ENCODE measurements at regions not wholly inside any gene's neighbourhood (a gene's known extent, or its start where the extent isn't known, plus 50 kb on each side); places are given as distances from the start of the nearest gene placed in this dataset.

- TF ChIP-seq ZNF462 (CRISPR knock-in tag; IDR thresholded peaks at IDR 0.05) (no peak), JUNB (IDR thresholded peaks at IDR 0.05; ENCODE audit: unreplicated experiment) (no peak), CTCF (conservative IDR thresholded peaks at IDR 0.05; ENCODE audit: low read depth in 2 of 2) (no peak), NANOG (IDR thresholded peaks at IDR 0.05; ENCODE audit: borderline replicate concordance) (no peak), POLR2AphosphoS5 (IDR thresholded peaks at IDR 0.05; ENCODE audit: low read depth) (no peak)
These were observed 92.9 kb upstream of the ARHGEF7 start (continued) for GRCh38 chr13:111022241-111022640.

- Mint-ChIP-seq H3K27ac (no peak overlapping the region), H3K36me3 (ENCODE audit: low read depth) (peaks cover 9% of the 10 kb centered on the region; the same call in 2 of the 3 replicates), H3K9me3 (peaks cover 24% of the 10 kb centered on the region), H3K4me1 (no peaks in the 10 kb centered on the region), H3K27me3 (ENCODE audit: insufficient read depth, low read depth, poor library complexity) (peaks cover 4% of the 10 kb centered on the region), H3K4me3 (no peak overlapping the region)
- Histone ChIP-seq H3K9me2 (ENCODE audit: insufficient read depth) (0 out of 2 replicates have a peak, but pooled peaks cover 3% of the 10 kb centered on the region), H3K27me3 (ENCODE audit: insufficient read depth) (no peaks in the 10 kb centered on the region), H3K4me2 (no peak overlapping the region), H3K79me2 (replicated peaks; ENCODE audit: insufficient read depth) (no peaks in the 10 kb centered on the region), H3K4me1 (ENCODE audit: insufficient read depth) (no peaks in the 10 kb centered on the region), H4K20me1 (replicated peaks; ENCODE audit: insufficient read depth) (no peaks in the 10 kb centered on the region), H3K27ac (ENCODE audit: low read depth) (no peak overlapping the region), H2AFZ (no peak overlapping the region), H3K36me3 (ENCODE audit: insufficient read depth) (0 out of 2 replicates have a peak, but pooled peaks cover 3% of the 10 kb centered on the region), H3K4me3 (no peak overlapping the region), H3F3A (replicated peaks; ENCODE audit: low read depth) (no peaks in the 10 kb centered on the region)
- DNase-seq (ENCODE audit: low spot score) (no peak), ATAC-seq (no peak)
- no peak for TF ChIP-seq REST (IDR thresholded peaks at IDR 0.05; ENCODE audit: unreplicated experiment)
These were observed 93.8 kb upstream of the ARHGEF7 start for GRCh38 chr13:111021270-111021669.

All from GM23338 (cell line).